DND-41 (cell line): ENCODE measurements at regions not wholly inside any gene's neighbourhood (a gene's known extent, or its start where the extent isn't known, plus 50 kb on each side); places are given as distances from the start of the nearest gene placed in this dataset.

Source experiments
- ATAC-seq: fragments of 200-7000 bp; cut with Tn5 transposase; 3 replicates; pipeline ENCODE4 v1.9.1; 2021; ENCODE audit warnings: low read depth; ENCODE audit not compliant: insufficient read depth
- DNase-seq: peaks from one replicate; pipeline ENCODE4 v3.0.0-alpha.2; 2020
- H2AFZ ChIP-seq: 2 replicates; pipeline ENCODE4 v1.6.0; 2012; ENCODE audit warnings: low read depth, low read length
- H3K27ac ChIP-seq: 2 replicates; pipeline ENCODE4 v1.5.1; 2012; ENCODE audit warnings: low read length, inconsistent platforms
- H3K27me3 ChIP-seq: fragments of 200-600 bp; sonication (generic); 2 replicates; pipeline ENCODE4 v1.6.0; 2012; ENCODE audit warnings: low read length, mild to moderate bottlenecking, inconsistent platforms; ENCODE audit not compliant: insufficient read depth, poor library complexity
- H3K36me3 ChIP-seq: 2 replicates; pipeline ENCODE4 v1.5.1; 2012; ENCODE audit warnings: low read length, inconsistent platforms; ENCODE audit not compliant: insufficient read depth
- H3K4me1 ChIP-seq: 2 replicates; pipeline ENCODE4 v1.5.1; 2012; ENCODE audit warnings: mild to moderate bottlenecking, low read length; ENCODE audit not compliant: insufficient read depth
- H3K4me2 ChIP-seq: 2 replicates; pipeline ENCODE4 v1.6.0; 2012; ENCODE audit warnings: mild to moderate bottlenecking, moderate library complexity, low read length, inconsistent platforms; ENCODE audit not compliant: insufficient read depth
- H3K4me3 ChIP-seq, 2 experiments: fragments of 200-600 bp in 1 of 2; shearing (Covaris generic) in 1 of 2; 2 replicates each; pipeline ENCODE4 v1.5.1; 2012 to 2016; ENCODE audit warnings: inconsistent platforms in 2 of 2, low read length in 2 of 2, mild to moderate bottlenecking in 2 of 2, low read depth in 1 of 2, moderate library complexity in 1 of 2
- H3K79me2 ChIP-seq: 2 replicates; pipeline ENCODE4 v1.6.0; 2012; ENCODE audit warnings: low read length, inconsistent platforms; ENCODE audit not compliant: insufficient read depth
- H3K9ac ChIP-seq: 2 replicates; pipeline ENCODE4 v1.6.0; 2012; ENCODE audit warnings: low read depth, mild to moderate bottlenecking, inconsistent platforms, low read length, moderate library complexity
- H3K9me3 ChIP-seq: 2 replicates; pipeline ENCODE4 v1.5.1; 2012; ENCODE audit warnings: low read length, moderate library complexity, mild to moderate bottlenecking, inconsistent platforms; ENCODE audit not compliant: insufficient read depth, severe bottlenecking
- H4K20me1 ChIP-seq: 2 replicates; pipeline ENCODE4 v1.6.0; 2012; ENCODE audit warnings: low read length; ENCODE audit not compliant: insufficient read depth
- EZH2 ChIP-seq: IDR thresholded peaks from 3 replicates; pipeline ENCODE4 v1.6.1; 2012; ENCODE audit warnings: borderline replicate concordance, low read depth, mild to moderate bottlenecking, moderate library complexity, low read length, inconsistent platforms; ENCODE audit not compliant: severe bottlenecking
- TF ChIP-seq, protein P1 (sequence below): IDR thresholded peaks from 2 replicates; pipeline ENCODE4 v1.5.1; 2012; ENCODE audit warnings: borderline replicate concordance, low read length, moderate library complexity, mild to moderate bottlenecking; ENCODE audit not compliant: poor library complexity, severe bottlenecking; ENCODE audit errors: extremely low read depth

DNA sequence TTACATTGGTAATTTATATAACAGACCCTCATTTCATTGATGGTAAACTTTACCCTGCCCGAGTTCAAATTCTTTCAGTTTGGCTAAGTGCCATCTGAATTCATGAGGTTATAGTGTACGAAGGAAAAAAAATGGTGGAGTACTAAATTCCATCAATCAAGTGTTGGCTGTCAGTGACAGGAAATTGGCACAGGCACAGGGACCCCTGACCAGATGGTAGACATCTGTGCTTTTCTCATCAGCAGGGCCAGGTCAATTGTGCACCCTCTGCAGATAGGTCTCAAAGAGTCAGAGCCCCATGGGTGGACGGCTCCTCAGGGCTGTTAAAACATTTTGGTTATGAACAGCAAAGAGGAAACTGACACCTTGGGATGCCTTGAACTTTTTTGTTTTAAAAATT, 439.2 kb downstream of the SETBP1 start:
- Histone ChIP-seq H3K27me3 (peaks cover 3% of the 10 kb centered on the region), H3K79me2 (no peaks in the 10 kb centered on the region), H3K9me3 (no peaks in the 10 kb centered on the region), H3K27ac (no peak overlapping the region), H4K20me1 (no peaks in the 10 kb centered on the region), H3K4me3 (no peak overlapping the region), H3K4me2 (no peak overlapping the region), H3K4me1 (no peaks in the 10 kb centered on the region), H3K36me3 (no peaks in the 10 kb centered on the region), H2AFZ (no peak overlapping the region), H3K9ac (no peak overlapping the region)
- no peak for ATAC-seq
- DNase-seq: no peak
- TF ChIP-seq, protein P1, sequence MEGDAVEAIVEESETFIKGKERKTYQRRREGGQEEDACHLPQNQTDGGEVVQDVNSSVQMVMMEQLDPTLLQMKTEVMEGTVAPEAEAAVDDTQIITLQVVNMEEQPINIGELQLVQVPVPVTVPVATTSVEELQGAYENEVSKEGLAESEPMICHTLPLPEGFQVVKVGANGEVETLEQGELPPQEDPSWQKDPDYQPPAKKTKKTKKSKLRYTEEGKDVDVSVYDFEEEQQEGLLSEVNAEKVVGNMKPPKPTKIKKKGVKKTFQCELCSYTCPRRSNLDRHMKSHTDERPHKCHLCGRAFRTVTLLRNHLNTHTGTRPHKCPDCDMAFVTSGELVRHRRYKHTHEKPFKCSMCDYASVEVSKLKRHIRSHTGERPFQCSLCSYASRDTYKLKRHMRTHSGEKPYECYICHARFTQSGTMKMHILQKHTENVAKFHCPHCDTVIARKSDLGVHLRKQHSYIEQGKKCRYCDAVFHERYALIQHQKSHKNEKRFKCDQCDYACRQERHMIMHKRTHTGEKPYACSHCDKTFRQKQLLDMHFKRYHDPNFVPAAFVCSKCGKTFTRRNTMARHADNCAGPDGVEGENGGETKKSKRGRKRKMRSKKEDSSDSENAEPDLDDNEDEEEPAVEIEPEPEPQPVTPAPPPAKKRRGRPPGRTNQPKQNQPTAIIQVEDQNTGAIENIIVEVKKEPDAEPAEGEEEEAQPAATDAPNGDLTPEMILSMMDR: no peak
- TF ChIP-seq EZH2: no peak

DNA sequence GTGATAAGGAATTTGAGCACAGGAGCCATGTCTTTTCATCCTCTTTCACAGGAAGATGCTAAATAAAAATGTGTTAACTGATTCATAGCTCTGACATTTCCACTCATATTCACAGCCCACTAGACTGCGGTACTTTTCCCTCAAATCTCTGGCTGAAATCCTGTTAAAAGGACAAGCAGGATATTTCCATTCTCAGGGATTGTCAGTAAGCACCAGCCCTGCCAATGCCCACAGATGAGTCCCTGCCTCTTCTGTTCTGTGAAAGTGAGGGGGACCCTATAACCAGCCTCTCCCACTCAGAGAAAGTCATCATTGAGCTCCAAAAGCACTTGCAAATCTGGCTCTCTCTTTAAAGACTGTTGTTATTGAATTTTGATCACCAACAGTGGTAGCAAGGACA, 440.5 kb downstream of the SETBP1 start:
- H3K4me1 ChIP-seq: no peaks in the 10 kb centered on the region
- no peak overlapping the region for H3K9ac ChIP-seq
- DNase-seq (no peak), ATAC-seq (no peak)
- H3K9me3 ChIP-seq: no peaks in the 10 kb centered on the region
- H3K4me3 ChIP-seq: no peak overlapping the region
- peaks cover 3% of the 10 kb centered on the region for H3K27me3 ChIP-seq
- H3K4me2 ChIP-seq: no peak overlapping the region
- H3K27ac ChIP-seq: no peak overlapping the region
- no peak overlapping the region for H2AFZ ChIP-seq
- H3K79me2 ChIP-seq: no peaks in the 10 kb centered on the region
- TF ChIP-seq, protein P1: no peak
- TF ChIP-seq EZH2: no peak
- H4K20me1 ChIP-seq: no peaks in the 10 kb centered on the region
- no peaks in the 10 kb centered on the region for H3K36me3 ChIP-seq

DNA sequence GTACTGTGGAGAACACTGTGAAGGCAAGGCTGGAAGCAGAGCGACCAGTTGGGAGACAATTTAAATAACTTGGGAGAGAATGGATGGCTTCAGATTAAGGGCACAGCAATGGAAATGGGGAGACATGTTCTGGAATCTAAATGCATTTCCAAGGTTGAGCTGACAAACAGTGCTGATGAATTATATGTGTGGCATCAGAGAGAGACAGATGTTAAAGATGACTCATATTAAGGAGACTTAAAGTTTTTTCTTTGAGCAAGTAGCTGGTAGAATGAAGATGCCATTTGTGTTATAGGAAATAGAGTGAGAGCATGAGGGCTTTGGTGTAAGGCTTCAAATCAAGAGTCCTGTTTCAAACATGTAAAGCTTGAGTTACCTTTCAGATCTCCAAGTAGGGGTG, 441.8 kb downstream of the SETBP1 start:
- H3K9me3 ChIP-seq: no peaks in the 10 kb centered on the region
- no peak overlapping the region for H3K27ac ChIP-seq
- H3K9ac ChIP-seq: no peak overlapping the region
- DNase-seq: no peak
- ATAC-seq: no peak
- TF ChIP-seq, protein P1: no peak
- no peaks in the 10 kb centered on the region for H3K36me3 ChIP-seq
- no peak overlapping the region for H2AFZ ChIP-seq
- H3K4me2 ChIP-seq: no peak overlapping the region
- H3K4me1 ChIP-seq: no peaks in the 10 kb centered on the region
- H4K20me1 ChIP-seq: no peaks in the 10 kb centered on the region
- H3K79me2 ChIP-seq: no peaks in the 10 kb centered on the region
- peaks cover 3% of the 10 kb centered on the region for H3K27me3 ChIP-seq
- H3K4me3 ChIP-seq: no peak overlapping the region

DNA sequence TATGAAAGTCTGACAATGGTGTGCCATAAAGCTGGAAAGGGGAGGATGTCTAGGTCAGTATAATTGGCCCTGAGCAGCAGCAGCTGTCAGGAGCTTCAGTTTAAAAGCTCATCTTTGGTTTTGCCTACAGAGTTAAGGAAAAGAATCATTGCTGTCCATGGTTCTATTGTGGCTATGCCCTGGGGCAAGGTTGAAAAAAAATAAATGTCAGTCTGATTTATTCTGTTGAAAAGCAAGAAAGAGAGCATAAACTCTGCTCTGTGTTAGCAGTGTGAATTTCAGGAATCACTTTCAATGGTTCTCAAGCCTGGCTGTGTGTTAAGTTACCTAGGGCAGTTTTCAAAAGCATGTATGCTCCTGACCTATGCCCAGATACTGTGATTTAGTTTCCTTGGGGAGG, 446.7 kb downstream of the SETBP1 start:
- ATAC-seq: no peak
- no peak for DNase-seq

More for the DNA sequence above, 446.7 kb downstream of the SETBP1 start:
- no peaks in the 10 kb centered on the region for H3K9me3 ChIP-seq
- H4K20me1 ChIP-seq: no peaks in the 10 kb centered on the region
- no peaks in the 10 kb centered on the region for H3K27me3 ChIP-seq
- H2AFZ ChIP-seq: no peak overlapping the region
- no peaks in the 10 kb centered on the region for H3K4me1 ChIP-seq
- no peaks in the 10 kb centered on the region for H3K36me3 ChIP-seq
- no peak overlapping the region for H3K27ac ChIP-seq
- H3K4me2 ChIP-seq: no peak overlapping the region
- TF ChIP-seq, protein P1: no peak
- no peak for TF ChIP-seq EZH2
- no peak overlapping the region for H3K4me3 ChIP-seq
- no peak overlapping the region for H3K9ac ChIP-seq
- H3K79me2 ChIP-seq: no peaks in the 10 kb centered on the region
